Urothelium cell line (cell line): ENCODE measurements at regions not wholly inside any gene's neighbourhood (a gene's known extent, or its start where the extent isn't known, plus 50 kb on each side); places are given as distances from the start of the nearest gene placed in this dataset.
"Not testable (repeated sequence)": the region's sequence is repeated elsewhere in the genome, so short reads cannot be mapped to it uniquely, and the experiment has no call there.

ENCODE experiments used
- DNase-seq: peaks from one replicate; pipeline ENCODE4 v3.0.0; 2011; ENCODE audit warnings: low spot score, mixed read lengths
- FAIRE-seq: peaks from 2 replicates; lab custom pipeline; 2011; peaks lifted over from hg19 to GRCh38; lab: Jason Lieb, UNC

DNA sequence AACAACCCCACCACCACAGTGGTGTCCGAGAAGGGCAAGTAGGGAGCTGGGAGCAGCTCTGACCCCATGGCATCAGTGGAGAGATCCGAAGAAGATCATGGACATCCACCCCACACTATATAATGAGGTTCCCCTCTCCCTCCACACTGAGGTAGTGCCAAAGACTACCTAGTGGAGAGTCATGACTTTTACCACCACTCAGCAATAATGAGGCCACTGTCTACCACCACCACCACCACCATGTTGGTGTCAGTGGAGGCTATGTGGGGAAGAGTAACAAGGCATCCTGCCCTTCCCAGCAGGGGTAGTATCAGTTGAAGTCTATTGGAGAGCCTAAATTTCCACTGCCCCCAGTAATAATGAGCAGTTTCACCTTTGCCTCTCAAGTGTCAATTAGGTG, 321.7 kb upstream of the ZC3H15 start:
- FAIRE-seq = no peak

DNA sequence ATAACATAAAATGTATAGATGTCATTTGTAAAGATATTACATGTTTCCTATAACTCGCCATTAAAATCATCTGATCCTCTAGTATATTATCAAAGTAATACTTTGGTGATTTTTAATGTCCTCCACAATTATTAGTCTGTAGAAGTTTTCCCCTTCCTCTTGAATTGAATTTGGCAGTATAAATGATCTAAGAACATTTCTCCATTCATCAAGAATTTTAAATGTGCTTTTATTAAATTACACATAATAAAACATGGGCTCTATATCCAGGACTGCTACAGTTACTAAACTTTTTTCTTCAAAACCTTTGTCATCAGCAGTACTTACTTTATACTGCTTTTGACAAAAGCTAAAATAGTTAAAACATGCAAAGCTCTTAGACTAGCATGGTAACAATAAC, 315.4 kb upstream of the ZC3H15 start:
- DNase-seq = no peak

More for the DNA sequence above, 321.7 kb upstream of the ZC3H15 start:
- DNase-seq = no peak

DNA sequence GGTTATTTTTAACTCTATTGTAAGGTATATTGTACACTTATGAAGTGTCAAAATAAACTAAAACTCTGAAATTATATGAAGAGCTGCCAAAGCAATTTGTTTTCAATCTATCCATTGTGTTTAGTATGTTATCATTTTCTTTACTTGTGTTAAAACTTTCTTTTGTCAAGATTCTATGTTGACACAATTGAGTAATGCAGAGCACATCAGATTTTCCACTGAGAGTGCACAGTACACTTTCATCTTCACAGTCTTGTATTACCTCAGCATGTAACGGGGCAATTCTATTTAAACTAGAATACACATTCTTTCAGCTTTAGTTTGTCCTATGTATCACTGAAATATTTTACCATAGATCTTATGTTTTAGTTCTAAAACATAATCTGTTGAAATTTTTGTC, 304.4 kb upstream of the ZC3H15 start:
- no peak for FAIRE-seq
- DNase-seq = no peak

More for the DNA sequence above, 315.4 kb upstream of the ZC3H15 start:
- no peak for FAIRE-seq

DNA sequence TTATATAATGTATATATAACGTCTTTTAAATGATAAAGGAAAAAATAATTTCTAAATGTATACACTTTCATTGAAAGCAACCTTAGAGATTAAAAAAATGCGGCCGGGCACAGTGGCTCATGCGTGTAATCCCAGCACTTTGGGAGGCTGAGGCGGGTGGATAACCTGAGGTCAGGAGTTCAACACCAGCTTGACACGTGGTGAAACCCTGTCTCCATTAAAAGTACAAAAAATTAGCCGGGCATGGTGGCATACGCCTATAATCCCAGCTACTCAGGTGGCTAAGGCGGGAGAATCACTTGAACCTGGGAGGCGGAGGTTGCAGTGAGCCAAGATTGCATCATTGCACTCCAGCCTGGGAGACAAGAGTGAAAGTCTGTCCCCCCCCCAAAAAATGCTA, 303.7 kb upstream of the ZC3H15 start:
- not testable (repeated sequence) for DNase-seq, FAIRE-seq

DNA sequence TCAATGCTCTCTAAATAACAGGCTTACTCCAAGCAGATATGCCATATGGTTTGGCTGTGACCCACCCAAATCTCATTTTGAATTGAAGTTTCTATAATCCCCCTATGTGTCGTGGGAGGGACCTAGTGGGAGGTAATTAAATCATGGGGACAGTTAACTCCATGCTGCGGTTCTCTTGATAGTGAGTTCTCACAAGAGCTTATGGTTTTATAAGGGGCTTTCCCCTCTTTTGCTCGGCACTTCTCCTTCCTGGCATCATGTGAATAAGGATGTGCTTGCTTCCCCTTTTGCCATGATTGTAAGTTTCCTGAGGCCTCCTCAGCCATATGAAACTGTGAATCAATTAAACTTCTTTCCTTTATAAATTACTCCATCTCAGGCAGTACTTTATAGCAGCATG, 302.7 kb upstream of the ZC3H15 start:
- FAIRE-seq = no peak

DNA sequence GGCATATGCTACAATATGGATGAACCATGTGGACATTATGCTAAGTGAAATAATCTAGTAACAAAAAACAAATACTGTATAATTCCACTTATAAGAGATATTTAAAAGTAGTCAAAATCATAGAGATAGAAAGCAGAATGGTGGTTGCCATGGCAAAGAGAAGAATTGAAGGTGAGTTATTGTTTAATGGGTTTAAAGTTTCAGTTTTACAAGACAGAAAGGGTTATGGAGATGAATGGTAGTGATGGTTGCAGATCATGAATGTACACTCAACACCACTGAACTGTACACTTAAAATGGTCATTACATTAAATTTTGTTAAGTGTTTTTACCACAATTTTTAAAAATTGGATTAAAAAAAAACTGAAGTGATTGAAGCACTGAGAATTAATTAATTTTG, 298.2 kb upstream of the ZC3H15 start:
- no peak for FAIRE-seq

More for the DNA sequence above, 302.7 kb upstream of the ZC3H15 start:
- DNase-seq = no peak

DNA sequence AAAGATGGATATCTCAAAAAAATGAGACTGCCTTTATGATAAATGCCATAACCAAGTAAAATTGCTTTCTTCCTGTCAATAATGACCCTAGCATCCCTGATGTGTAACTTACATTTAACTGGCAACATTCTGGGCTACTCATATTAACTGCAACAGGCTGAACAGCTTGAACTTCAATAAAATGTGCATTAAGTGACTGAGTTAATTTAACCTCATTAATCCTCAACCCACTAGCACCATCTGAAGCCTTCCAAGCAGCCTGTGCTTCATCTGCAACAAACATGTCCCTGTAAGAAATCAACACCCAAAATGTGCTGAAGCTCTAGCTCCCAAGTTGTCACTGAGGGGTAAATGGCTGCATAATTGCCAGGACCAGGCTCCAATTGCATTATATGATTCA, 296.2 kb upstream of the ZC3H15 start:
- DNase-seq = no peak
- no peak for FAIRE-seq

More for the DNA sequence above, 298.2 kb upstream of the ZC3H15 start:
- DNase-seq = no peak

DNA sequence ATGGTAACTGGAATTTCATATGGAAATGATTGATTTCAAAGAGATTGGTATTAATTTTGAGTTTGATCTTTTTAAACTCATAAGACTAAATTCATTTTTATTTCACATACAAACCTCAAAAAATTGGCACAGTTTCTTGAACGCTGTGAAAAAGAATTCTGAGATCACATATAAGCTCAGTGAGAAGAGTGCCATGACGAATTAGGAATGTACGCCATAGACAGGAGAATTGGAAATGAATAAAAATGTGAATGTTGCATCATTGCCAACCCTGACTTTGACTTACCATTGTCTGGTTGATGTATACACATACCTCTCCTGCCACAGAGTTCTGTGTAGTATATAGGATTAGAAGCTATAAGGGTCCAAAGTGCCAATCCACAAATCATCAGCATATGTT, 290.4 kb upstream of the ZC3H15 start:
- FAIRE-seq = no peak
- no peak for DNase-seq

DNA sequence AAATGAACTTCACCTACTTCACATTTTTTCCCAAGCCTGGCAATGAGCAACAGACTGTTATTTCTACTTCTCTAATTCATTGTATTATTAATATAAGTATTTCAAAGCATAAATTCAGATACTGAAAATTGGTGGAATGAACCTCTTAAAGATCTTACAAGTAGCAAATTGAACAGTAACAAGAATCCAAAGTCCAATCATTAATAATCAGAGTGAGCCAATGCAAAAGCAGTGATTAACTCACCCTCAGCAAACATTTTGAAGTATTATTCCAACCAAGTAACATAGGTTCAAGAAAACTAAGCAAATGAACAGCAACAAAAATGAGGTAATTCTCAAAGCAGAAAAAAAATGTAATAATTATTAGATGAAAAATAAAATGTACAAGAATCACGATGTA, 288.1 kb upstream of the ZC3H15 start:
- no peak for FAIRE-seq
- no peak for DNase-seq

DNA sequence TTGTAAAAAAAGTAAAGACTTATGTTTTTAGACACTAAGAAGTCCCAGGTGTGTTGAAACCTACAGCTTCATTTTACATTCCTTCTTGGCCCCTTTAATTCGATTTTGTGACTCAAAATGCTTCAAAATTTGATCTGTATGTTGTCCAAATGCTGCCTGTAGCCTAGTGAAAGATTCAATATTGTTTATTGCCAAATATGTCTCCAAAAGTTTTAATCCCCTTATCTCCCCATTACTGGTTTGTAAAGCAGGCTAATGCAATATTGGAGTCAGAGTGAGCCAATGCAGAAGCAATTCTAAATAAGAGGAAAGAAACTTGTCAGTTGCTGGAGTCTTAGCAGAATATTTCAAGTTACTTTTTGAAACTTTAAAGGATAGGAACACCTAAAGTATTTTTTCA, 287.0 kb upstream of the ZC3H15 start:
- FAIRE-seq (no peak), DNase-seq (no peak)

DNA sequence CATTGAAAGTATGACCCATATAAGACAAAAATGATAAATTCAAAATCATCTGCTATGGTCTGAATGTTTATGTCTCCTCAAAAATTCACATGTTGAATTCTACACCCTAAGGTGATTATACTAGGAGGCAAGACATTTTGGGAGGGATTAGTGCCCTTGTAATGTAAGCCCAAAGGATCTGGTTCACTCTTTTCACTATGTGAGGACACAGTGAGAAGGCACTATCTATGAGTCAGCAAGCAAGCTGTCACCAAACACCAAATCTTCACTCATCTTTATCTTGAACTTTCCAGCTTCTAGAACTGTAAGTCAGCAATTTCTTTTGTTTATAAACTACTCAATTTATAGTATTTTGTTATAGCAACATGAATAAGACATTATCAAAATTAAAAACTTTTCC, 284.7 kb upstream of the ZC3H15 start:
- DNase-seq (no peak), FAIRE-seq (no peak)

DNA sequence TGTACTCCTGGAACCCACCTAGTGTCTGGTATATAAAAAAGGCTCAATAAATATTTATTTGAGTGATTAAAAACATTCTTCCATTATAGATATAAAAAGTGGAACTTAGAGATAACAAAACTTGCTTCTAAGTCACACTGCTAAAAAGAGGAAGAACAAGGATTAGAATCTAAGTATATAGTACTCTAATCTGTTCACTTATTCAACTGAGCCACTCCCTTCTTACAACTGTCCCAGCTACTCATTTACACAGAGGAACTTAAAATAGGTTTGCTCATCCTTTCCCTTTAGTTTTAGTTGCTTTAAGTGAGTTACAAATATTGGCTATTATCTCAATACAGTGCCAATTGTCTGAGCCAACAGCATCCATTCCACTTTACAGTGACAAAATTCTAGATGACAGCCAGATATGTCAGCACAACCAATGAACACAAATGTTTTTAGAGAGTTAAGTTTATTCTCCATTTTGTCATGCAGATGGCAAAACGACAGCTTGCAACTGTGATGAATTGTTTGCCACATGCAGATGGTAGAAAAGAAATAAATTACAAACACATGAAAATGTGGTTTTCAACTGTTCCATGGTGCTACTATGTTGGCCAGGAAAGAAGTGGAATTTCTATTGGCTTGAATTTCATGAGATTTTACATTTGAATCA, 280.7 kb upstream of the ZC3H15 start:
- FAIRE-seq (no peak), DNase-seq (no peak)

DNA sequence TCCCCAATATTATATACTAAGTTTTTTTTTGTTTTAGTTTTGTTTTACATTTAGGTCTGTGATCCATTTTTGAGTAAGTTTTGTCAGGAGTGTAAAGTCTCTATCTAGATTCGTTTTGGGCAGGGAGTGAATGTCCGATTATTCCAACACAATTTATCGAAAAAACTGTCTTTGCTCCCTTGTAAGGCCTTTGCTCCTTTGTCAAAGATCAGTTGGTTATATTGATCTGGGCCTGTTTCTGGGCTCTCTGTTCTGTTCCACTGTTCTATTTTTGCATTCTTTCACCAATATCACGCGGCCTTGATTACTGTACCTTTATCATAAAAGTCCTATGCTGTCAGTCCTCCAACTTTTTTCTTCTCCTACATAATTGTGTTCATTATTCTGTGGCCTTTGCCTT, 276.5 kb upstream of the ZC3H15 start:
- FAIRE-seq = no peak
- DNase-seq = no peak

DNA sequence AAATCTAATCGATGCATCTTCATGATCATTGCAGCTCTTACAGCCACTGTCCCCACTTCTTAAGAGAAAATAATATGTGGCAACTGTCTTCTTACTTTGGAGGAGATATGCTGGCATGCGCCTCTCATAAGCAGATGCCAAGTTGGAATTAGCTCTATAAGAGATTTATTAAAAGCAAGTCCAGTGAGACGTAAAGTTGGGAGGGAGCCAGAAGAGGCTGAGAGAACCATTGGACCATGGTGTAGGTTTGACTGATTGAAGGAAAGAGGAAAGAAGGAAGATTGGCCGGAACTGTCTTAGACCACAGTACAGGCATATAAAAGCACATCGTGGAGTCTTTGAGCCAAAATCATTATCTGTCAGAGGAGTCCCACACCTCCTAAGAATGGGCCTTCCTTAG, 265.7 kb upstream of the ZC3H15 start:
- FAIRE-seq = no peak
- no peak for DNase-seq

DNA sequence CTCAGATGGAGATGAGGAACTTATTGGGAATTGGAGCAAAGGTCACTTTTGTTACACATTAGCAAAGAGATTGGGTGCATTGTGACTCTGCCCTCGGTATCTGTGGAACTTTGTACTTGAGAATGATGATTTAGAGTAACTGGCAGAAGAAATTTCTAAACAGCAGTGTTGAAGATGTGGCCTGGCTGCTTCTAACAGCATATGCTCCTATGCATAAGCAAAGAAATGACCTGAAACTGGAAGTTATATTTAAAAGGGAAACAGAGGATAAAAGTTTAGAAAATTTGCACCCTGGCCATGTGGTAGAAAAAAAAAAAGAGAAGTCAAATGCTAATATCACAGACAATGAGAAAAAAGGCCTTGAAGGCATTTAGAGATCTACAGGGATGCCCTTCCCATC, 256.8 kb upstream of the ZC3H15 start:
- no peak for DNase-seq
- FAIRE-seq = no peak

DNA sequence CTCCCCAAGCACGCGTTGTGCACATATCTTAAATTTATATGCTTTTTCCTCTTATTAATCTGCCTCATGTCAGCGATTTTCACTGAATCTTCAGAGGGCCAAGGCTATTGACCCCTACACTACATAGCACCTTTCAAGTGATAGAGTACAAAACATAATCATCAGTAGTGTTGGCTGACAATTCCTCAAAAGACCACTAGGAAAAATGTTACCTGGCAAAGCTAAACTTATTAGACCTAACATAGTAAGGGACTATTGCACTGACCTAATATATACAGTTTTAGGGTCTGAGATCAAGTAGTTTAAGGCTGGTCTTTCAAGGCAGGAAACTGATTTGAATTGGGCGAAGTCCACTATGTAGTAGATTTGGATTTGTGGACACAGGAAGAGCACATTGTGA, 244.2 kb upstream of the ZC3H15 start:
- FAIRE-seq (no peak), DNase-seq (no peak)

DNA sequence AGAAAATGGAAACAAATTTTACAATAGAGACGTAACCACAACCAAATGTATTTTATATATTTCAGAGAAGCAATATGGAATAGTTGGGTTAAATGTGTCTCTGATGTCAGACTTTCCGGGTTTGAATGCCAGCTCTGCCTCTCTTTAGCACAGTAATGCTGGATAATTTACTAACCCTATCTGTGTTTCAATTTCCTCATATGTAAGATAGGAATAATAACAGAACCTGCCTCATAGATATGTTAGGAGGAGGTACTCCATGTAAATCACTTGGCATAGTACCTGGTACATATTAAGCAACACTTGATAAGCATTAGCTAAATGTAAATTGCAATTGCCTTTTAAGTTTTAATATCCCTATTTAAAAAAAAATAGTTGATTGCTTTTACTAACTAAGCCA, 231.3 kb upstream of the ZC3H15 start:
- FAIRE-seq = no peak
- no peak for DNase-seq

DNA sequence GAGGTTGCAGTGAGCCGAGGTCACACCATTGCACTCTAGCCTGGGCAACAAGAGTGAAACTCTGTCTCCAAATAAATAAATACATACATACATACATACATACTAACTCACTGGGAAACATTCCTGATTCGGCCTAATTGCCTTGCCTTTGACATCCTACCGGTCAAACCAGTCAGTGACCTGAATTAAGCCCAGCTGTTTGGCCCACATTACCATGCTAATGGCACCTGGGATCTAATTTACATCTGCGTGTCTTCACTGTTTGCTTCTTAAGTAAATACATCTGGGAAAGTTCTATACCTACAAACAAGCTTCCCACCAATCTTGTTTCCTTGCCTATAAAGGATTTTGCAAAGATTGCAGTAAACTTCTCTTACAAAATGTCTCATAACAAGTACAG, 230.2 kb upstream of the ZC3H15 start:
- no peak for FAIRE-seq
- no peak for DNase-seq

DNA sequence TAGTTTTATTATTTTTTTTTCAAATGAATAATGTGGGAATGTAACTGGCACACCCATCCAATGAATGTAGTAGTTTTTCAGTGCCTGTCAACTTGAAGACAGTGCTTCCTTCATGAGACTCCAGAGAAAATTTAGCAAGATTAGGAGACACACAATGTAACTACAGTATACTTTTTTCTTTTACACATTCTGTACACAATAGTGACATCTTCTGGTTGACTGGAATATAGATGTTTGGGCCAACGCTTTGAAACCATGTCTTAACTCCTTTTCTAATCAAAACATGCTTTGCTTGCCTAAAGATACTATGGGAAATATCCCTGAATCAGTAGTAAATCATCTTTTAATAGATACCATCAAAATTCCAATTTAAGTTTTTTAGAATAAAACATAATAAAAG, 229.5 kb upstream of the ZC3H15 start:
- DNase-seq (peak; percentile 34), FAIRE-seq (no peak)

DNA sequence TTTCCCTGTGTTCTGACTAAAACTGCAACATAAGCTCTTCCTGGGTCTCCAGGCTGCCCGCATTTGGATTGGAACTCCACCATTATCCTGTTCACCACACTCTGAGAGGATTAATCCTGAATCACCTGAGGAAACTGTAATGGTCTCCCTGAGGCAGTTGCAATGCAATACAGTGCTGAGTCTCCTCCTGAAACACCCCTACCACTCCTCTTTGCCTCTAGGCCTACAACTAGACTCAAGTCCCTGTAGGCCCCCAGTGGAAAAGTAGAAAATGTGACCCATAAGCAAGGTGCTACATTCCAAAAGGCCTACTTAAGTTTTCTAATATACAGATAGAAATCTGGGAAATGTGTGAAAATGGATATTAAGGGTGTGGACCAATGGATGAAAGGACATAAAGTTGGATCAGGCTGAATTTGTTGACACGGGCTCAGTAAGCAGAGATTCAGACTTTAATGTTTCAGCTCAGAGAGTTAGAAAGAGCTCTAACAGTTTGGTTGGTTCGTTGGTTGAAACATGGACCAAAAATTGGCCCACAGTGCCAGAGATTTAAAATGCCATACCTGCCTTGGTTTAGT, 222.3 kb upstream of the ZC3H15 start:
- FAIRE-seq = no peak
- DNase-seq = no peak

DNA sequence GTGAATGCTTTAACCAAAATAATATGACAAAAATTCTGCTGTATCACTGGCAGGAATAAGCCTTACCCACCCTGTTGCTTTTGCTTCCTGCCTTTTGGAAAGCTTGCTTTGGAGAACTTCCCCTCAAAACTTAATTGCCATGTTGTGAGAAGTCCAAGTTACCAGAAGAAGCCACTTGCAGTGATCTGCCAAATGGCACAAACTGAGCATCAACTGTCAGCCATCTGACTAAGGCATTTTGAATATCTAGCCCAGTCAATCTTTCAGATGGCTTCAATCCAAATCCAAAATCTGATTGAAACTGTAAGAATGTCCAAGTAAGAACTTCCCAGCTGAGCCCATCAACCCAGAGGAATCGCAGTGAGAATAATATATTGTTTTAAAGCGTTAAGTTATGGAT, 216.5 kb upstream of the ZC3H15 start:
- FAIRE-seq (no peak), DNase-seq (no peak)

DNA sequence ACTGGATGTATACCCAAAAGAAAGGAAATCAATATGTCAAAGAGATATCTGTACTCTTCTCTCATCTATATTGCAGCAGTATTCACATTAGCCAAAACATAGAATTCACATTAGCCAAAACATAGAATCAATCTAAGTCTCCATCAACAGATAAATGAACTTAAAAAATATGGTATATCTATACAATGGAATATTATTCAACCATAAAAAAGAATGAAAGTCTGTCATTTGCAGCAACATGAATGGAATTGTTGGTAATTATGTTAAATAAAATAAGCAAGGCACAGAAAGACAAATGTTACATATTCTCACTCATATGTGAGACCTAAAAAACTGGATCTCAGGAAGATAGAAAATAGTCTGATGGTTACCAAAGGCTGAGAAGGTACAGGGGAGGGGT, 212.1 kb upstream of the ZC3H15 start:
- DNase-seq (no peak), FAIRE-seq (no peak)
